GM19328 (cell line): ENCODE measurements at regions not wholly inside any gene's neighbourhood (a gene's known extent, or its start where the extent isn't known, plus 50 kb on each side); places are given as distances from the start of the nearest gene placed in this dataset.

Experiments used
- ATAC-seq: cut with Tn5 transposase; IDR thresholded peaks from one replicate; pipeline ENCODE4 v1.9.1; 2021; ENCODE audit warnings: mild to moderate bottlenecking, moderate library complexity; ENCODE audit not compliant: unreplicated experiment

GRCh38 chr3:190252080-190252479, 70.2 kb downstream of the CLDN1 start:
- no peak for ATAC-seq

- no peak for ATAC-seq
Measured at GRCh38 chr3:190249414-190249813, 72.8 kb downstream of the CLDN1 start.

- no peak for ATAC-seq
Measured at GRCh38 chr3:190242147-190242546, 80.1 kb downstream of the CLDN1 start.

GRCh38 chr3:190239325-190239724, 82.9 kb downstream of the CLDN1 start:
- no peak for ATAC-seq

GRCh38 chr3:190238871-190239270, 83.4 kb downstream of the CLDN1 start:
- ATAC-seq, result no peak

- ATAC-seq, result no peak
Measured at GRCh38 chr3:190234621-190235020, 87.6 kb downstream of the CLDN1 start.

- no peak for ATAC-seq
Measured at GRCh38 chr3:190229632-190230424, 92.4 kb downstream of the CLDN1 start.

- ATAC-seq, result no peak
Measured at GRCh38 chr3:190227064-190227463, 95.2 kb downstream of the CLDN1 start.

- no peak for ATAC-seq
Measured at GRCh38 chr3:190224863-190225692, 97.2 kb downstream of the CLDN1 start.

GRCh38 chr3:190224456-190224855, 97.8 kb downstream of the CLDN1 start:
- no peak for ATAC-seq

- ATAC-seq, result no peak
Measured at GRCh38 chr3:190222916-190223315, 99.3 kb downstream of the CLDN1 start.

GRCh38 chr3:190222360-190222759, 99.9 kb downstream of the CLDN1 start:
- no peak for ATAC-seq

- ATAC-seq, result no peak
Measured at GRCh38 chr3:190220362-190220761, 99.7 kb upstream of the P3H2 start.

- no peak for ATAC-seq
Measured at GRCh38 chr3:190217081-190217480, 96.4 kb upstream of the P3H2 start.

- ATAC-seq, result no peak
Measured at GRCh38 chr3:190213727-190214126, 93.0 kb upstream of the P3H2 start.

- no peak for ATAC-seq
Measured at GRCh38 chr3:190210608-190211007, 89.9 kb upstream of the P3H2 start.

GRCh38 chr3:190209533-190209932, 88.8 kb upstream of the P3H2 start:
- no peak for ATAC-seq

- no peak for ATAC-seq
Measured at GRCh38 chr3:190208196-190208595, 87.5 kb upstream of the P3H2 start.

GRCh38 chr3:190205739-190206138, 85.0 kb upstream of the P3H2 start:
- peak; percentile 52 for ATAC-seq

- ATAC-seq, result no peak
Measured at GRCh38 chr3:190204200-190204599, 83.5 kb upstream of the P3H2 start.

GRCh38 chr3:190197346-190197763, 76.7 kb upstream of the P3H2 start:
- no peak for ATAC-seq

GRCh38 chr3:190194506-190194905, 73.8 kb upstream of the P3H2 start:
- ATAC-seq, result no peak
